ENCODE measurements at regions not wholly inside any gene's neighbourhood (a gene's known extent, or its start where the extent isn't known, plus 50 kb on each side); places are given as distances from the start of the nearest gene placed in this dataset.

- TF ChIP-seq SATB2 (CRISPR knock-in tag; IDR thresholded peaks at IDR 0.05), result no peak
Observed at GRCh38 chr18:7172611-7173010, 55.0 kb upstream of the LAMA1 start (continued).

GRCh38 chr18:7170292-7170691, 52.7 kb upstream of the LAMA1 start:
- Histone ChIP-seq H3K9ac (ENCODE audit: insufficient read depth, low read depth, low read length) (no peak overlapping the region), H2AFZ (ENCODE audit: low read length) (no peak overlapping the region), H3K27me3 (ENCODE audit: control insufficient read depth in 1 of 2, insufficient read depth in 2 of 2, low read length in 2 of 2) (peaks cover 0 to 7% of the 10 kb centered on the region in 2 experiments; a peak in 2 of 5 replicates), H4K20me1 (ENCODE audit: insufficient read depth, low read length) (no peaks in the 10 kb centered on the region), H3K36me3 (replicated peaks in 1 of 2; ENCODE audit: control insufficient read depth in 1 of 2, insufficient read depth in 2 of 2, low read length in 2 of 2) (no peaks in the 10 kb centered on the region), H3K27ac (ENCODE audit: extremely low read length, insufficient read depth, low read length) (no peak overlapping the region), H3K79me2 (ENCODE audit: insufficient read depth, low read length) (no peaks in the 10 kb centered on the region), H3K4me3 (replicated peaks in 1 of 3; ENCODE audit: insufficient read depth in 1 of 3, low read depth in 2 of 3, low read length in 3 of 3) (no peak overlapping the region), H3K4me2 (ENCODE audit: low read depth, low read length) (no peak overlapping the region), H3K9me3 (ENCODE audit: low read length) (no peaks in the 10 kb centered on the region), H3K4me1 (ENCODE audit: insufficient read depth, low read length) (no peaks in the 10 kb centered on the region)
- TF ChIP-seq ZNF350 (CRISPR knock-in tag; IDR thresholded peaks at IDR 0.05; ENCODE audit: borderline replicate concordance, low read depth) (no peak), ZNF790 (CRISPR knock-in tag; IDR thresholded peaks at IDR 0.05; ENCODE audit: borderline replicate concordance) (no peak), MIER2 (CRISPR knock-in tag; IDR thresholded peaks at IDR 0.05) (no peak), RELA (CRISPR knock-in tag; IDR thresholded peaks at IDR 0.05) (no peak), GMEB2 (CRISPR knock-in tag; IDR thresholded peaks at IDR 0.05; ENCODE audit: low read depth) (no peak), KDM6A (CRISPR knock-in tag; IDR thresholded peaks at IDR 0.05; ENCODE audit: low read depth) (no peak), SNRNP70 (IDR thresholded peaks at IDR 0.05; ENCODE audit: low read depth, low read length) (no peak), GATA4 (IDR thresholded peaks at IDR 0.05; ENCODE audit: borderline replicate concordance, low read depth) (no peak), ZNF616 (CRISPR knock-in tag; IDR thresholded peaks at IDR 0.05; ENCODE audit: low read depth) (no peak), FOSL1 (CRISPR knock-in tag; IDR thresholded peaks at IDR 0.05; ENCODE audit: borderline replicate concordance) (no peak), ZNF44 (CRISPR knock-in tag; IDR thresholded peaks at IDR 0.05) (no peak), ZNF792 (CRISPR knock-in tag; IDR thresholded peaks at IDR 0.05) (no peak), ZNF468 (CRISPR knock-in tag; IDR thresholded peaks at IDR 0.05) (no peak), ZNF3 (CRISPR knock-in tag; IDR thresholded peaks at IDR 0.05) (no peak), ZNF644 (CRISPR knock-in tag; IDR thresholded peaks at IDR 0.05; ENCODE audit: low read depth) (no peak), FUBP1 (CRISPR knock-in tag; IDR thresholded peaks at IDR 0.05; ENCODE audit: borderline replicate concordance) (no peak)
- DNase-seq (ENCODE audit: low spot score) (no peak), ATAC-seq (no peak), FAIRE-seq (no peak)
- ChIA-PET CTCF (ENCODE audit: low intra/inter-chr PET ratio, low total read pairs) (no interaction called here), POLR2A (no interaction called here)
- 24% methylated on average over 5 of the region's 8 CpGs for WGBS (ENCODE audit: low lambda C conversion rate)
- intact Hi-C loops (cut with micrococcal nuclease; ENCODE audit: unreplicated experiment) (no loop called here), in situ Hi-C loops (cut with HindIII; ENCODE audit: extremely low pct_ligation_motif_present, low pct_unique_long_range_greater_than_20kb) (loop anchor here (10.0 to 25.0 kb wide), 2 partner anchors 133 to 245 kb away; no protein-coding TSS in a partner anchor)
- no TSS peak for BruUV-seq (replicated peaks)
